Right kidney (tissue), 1 donor: ENCODE measurements at regions not wholly inside any gene's neighbourhood (a gene's known extent, or its start where the extent isn't known, plus 50 kb on each side); places are given as distances from the start of the nearest gene placed in this dataset.
"Not testable (repeated sequence)": the region's sequence is repeated elsewhere in the genome, so short reads cannot be mapped to it uniquely, and the experiment has no call there.

ENCODE experiments used
- DNase-seq: peaks from one replicate; pipeline ENCODE4 v3.0.0-alpha.2; 2016

DNA sequence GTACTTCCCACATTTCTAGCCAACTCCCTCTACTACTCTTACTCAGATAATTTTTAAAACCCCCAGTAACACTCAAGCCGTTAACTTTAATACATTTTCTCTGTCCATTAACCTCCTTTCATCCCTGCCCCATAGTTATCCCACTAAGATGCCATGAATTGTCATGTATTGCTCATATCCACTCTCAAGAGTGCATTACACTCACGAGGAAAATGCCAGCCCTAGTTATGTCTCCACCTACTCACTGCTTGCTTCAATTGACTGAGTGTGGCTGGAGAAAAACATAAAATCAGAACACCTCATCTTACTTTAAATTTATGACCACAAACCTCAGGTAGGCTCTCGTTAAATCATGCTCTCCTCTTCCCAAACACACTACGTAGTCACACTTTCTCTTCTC is 324.1 kb upstream of the NPSR1 start:
- DNase-seq: no peak

DNA sequence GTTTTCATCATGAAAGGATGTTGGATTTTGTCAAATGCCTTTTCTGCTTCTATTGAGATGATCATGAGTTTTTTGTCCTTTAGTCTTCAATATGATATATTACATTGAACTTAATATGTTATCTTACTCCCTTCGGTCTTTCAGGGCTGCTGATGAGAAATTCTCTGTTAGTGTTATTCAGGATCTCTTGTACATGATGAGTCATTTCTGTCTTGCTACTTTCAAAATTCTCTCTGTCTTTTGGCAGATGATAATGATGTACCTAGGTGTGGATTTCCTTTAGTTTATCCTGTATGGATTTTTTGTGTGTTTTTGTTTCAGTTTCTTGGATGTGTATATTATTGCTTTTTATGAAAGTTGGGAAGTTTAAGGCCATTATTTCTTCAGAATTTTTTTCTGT is 320.9 kb upstream of the NPSR1 start:
- DNase-seq: no peak

DNA sequence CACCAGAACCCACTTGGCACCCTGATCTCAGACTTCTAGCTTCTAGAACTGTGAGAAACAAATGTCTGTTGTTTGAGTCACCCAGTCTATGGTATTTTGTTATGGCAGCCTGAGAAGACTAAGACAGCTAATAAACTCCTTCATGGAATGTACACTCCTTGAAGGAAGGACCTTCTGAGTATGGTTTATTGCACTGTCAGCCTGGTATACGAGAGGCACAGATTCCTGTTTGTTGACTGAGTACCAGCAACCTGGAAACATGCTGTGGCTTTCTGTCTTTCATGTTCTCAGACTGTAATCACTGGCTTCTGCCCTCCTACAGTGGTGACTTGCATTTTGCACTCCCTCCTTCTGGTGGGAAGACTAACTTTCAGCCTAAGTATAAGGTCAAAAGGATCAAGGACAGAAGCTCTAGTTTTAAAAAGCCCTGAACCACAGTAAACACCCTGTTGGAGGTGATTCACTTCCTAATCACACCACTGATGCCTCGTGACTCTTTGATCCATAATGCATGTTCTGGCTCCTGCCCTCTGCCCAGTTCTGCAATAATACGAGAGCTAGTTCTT is 319.0 kb upstream of the NPSR1 start:
- no peak for DNase-seq

DNA sequence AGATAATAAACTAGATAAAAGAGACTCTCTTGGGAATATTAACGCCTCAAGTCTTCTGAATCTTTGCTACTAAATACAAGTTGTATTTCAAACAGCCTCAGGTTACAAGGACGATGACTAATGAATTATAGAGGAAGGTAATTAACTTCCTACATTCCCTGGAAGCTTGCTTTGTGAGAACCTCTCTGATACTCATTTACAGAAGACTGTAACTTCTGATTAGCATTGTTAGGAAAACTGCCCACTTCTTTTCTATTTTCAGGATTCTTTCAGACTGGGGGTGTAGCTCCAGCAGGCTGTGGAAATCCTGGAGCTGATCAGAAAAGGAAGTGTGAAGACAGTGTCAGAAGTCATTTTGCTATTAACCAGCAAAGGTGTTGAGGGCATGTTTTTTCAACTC is 316.7 kb upstream of the NPSR1 start:
- peak; percentile 16 for DNase-seq

DNA sequence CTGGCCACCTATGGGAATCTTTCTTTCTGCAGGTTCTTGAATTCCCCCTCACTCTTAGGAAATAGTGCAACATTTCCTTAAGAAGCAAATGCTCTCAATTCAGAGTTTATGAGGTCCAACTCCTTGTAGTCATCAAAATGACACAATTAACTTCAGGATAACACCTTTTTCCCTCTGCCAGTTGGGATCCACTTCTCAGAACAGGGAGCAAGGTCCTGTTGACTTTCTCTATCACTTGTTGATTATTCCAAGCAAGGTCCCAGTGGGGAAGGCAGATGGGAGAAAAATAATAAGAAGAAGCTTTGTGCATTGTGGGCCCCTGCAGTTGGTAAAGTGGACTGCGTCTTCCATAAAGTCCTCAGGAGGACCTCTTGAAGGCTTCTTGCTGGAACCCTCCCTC is 315.6 kb upstream of the NPSR1 start:
- DNase-seq: no peak

DNA sequence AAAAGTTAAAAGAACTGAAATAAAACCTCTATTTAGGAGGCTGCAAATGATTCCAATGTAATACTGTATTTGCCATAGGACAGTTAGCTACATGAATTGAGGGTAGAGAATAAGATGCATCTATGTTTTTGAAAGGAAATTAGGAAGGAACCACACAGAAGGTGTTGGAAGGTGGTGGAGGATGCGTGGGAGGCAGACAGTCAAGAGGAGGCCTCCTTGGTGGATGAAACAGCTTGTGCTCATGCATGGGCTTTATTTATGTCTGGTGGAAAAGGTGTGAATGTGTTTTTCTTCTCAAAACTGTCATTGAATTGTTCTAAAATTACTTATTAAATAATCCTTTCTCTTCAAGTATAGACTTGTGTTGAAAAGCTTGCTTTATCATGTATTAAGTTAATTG is 314.4 kb upstream of the NPSR1 start:
- no peak for DNase-seq

DNA sequence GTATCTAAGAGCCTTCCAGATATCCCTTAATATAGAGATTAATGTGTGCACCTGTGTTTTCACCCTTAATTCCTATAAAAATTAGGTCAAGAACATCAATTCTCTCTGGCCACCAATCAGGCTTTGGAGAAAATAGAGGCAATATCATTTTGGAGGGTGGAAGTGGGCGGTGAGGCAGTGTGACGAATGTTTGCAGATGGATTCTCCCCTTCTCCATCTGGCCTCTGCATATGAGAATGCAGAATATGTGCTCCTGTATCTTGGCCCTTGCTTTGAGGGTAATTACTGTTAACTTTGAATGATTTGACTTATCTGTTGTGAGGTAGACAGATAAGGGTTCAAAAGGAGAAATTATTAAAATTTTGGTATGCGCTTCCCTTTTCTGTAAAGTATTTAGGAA is 304.0 kb upstream of the NPSR1 start:
- no peak for DNase-seq

DNA sequence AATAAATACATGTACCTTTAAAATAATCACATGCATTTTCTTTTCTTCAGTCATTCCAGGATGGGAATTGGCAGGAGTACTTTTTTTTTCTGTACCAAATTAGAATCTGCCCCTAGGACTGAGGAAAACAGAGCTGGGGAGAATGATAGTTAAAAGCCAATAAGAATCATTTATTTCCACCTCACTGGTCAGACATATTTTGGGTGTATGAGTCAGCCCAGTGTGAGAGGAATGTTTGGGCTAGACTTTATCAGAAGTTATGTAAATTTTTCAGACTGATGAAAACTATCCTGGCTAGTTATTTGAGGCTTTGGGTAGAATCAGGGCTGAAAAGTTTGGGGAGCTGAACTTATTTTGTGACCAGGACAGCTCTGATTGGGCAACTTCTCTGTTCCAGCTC is 303.1 kb upstream of the NPSR1 start:
- no peak for DNase-seq

DNA sequence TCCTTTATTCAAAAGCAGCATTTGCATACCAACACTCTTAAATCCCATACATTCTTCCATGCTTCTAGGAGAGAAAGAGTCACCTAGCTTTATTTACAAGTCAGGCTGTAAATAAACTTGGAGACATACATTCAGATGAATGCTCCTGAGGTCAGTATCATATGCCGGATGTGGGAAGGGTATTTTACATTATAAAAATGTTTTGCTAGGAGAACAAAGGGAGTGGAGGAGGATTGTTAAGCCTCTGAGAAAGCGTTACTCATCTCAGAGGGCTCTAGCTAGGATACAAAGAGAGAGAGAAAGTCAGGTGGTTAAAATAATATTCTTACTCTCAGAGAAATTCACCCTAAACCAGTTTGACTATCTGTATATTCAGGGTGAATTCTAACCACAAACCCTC is 300.9 kb upstream of the NPSR1 start:
- no peak for DNase-seq

DNA sequence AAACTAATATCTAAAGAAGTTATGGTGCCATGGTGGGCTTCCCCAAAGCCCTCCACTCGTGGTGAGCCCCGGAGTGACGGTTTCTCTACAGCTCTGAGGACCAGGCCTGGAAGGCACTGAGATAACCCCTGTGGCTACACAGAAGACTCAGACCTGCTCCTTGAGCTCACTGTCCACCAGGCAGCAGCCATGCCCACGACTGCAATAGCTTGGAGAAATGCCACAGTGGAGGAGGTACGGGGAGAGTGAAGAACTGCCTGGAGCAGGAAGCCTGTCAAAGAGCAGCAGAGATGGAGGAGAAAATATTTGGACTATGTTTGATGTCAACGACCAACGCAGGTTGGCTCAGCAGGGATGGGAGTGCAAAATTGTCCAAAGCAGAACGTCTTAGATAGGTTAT is 300.1 kb upstream of the NPSR1 start:
- DNase-seq: no peak

DNA sequence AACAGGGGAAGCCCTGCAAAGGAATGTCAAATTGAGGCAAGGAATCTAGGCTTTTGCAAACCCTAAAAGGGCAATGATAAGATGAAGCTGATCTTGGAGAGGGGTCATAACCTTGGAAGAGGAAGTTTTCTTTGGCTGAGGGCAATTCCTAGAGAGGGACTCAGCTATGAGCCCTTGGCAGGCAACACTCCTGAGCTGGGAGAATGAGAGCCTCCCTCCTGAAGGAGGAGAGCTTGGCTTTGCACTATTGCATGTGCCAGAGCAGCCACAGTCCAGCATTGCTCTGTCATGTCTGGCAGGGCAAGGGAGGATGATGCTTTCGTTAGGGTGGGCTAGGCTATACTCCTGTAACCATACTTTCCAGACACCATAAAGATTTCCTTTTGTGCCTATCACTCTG is 299.4 kb upstream of the NPSR1 start:
- DNase-seq: not testable (repeated sequence)

DNA sequence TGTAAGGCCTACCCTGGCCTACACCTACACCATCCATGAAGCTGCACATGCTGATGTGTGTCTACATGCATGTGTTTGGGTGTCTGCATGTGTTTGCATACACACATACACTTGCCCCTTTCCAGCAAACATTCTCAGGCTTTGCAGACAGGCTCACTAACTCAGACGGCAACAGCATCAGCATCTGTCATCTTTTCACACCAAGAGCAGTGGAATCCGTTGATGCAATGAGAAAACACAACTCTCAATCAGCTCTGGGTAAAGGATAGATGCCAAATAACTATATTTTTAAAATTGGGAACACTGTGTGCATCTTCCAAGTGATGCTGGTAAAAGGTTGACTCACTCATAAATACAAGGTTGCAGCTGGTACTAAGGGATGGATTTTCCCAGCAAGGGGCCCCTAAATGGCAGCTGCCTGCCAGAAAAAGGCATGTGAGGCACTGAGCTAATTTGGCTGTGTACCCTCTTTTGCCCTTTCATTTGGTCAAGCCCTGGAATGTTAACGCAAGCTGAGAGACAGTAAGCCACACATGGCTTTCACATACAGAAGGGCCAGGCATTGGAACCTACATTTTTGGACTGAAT is 296.3 kb upstream of the NPSR1 start:
- DNase-seq: no peak

DNA sequence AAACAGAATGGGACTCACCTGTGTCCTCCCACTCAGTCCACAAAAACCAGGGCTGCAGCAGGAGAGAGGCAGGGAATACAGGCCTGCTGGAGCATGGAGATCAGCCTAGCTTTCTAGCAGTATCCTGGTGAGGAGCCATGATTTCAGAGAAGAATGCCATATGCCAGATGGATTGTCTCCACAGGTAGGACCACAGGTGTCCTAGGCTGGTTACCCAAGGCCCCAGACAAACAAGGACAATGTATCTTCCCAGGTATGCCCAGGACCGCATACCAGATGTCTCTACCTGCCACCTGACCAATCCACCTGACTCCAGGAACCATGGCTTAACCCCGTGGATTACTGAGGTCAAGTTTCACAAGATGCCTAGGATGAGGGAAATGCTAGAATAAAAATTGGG is 295.4 kb upstream of the NPSR1 start:
- DNase-seq: no peak

DNA sequence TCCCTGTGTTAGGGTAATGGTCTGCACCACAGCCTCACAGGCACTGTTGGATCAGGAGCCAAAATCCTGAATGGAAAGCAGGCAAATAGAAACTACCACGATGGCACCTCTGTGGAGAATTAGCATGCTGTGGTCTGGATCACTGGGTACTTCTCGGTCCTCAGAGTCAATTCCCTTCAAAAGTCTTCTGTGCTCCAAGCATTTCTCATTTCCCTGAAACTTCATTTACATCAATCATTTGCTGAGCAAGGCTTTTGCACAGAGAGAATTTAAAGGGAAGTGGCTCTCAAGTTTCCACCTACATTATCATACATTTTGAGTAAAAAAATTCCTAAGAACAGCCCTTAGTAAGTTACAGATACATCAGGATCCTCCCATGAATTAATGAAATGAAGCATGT is 293.9 kb upstream of the NPSR1 start:
- DNase-seq: no peak

DNA sequence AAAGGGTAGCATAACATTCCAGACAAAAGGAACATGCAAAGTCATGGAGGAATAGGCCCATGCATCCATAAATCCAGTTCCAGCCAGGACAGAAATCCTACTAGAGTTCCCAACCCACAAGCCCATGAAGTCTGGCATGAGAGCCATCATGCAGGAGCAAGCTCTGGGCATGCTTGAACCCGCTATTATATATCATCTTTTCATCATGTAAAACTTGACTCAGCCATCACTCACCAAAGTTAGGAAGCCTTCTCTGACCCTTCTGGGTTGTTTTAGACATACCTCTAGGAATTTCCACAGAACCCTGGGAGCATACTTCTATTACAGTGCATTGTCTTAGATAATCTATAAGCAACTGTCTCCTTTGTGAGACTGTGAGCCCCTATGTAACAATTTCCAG is 293.0 kb upstream of the NPSR1 start:
- no peak for DNase-seq

DNA sequence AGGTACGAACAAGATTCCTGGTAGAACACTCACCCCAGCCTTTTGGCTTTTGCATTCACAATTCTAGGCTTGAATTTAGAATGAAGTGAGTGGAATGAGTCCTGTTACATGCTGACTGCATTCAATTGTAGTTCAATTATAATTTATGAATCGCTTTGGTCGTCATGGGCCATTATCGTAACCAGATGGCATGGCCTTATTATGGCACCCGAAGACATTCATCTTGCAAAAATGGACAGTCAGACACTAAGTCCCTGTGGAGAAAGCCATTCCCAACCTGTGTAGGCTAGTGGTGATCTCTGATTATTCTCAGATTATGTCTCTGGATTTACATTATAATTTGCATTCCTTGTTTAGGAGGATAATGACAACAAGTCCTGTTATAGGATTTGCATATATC is 292.4 kb upstream of the NPSR1 start:
- DNase-seq: no peak

DNA sequence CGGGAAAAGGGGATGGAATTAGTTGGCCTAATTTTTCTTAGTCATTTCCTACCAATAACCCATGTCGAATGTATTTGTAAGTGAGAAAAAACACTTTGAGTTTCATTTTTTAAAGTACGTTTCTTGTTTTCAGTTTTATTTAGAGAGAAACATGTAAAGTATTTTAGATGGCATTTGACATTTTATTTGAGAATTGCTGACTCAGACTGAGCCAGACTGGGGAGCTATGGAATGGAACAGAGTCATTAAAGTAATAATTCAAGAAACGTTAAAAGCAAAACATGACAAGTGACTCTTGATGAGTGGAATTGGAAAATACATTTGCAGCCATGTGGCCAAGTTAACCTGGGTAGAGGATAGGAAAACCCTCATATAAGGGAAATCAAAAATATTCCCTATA is 286.1 kb upstream of the NPSR1 start:
- no peak for DNase-seq

DNA sequence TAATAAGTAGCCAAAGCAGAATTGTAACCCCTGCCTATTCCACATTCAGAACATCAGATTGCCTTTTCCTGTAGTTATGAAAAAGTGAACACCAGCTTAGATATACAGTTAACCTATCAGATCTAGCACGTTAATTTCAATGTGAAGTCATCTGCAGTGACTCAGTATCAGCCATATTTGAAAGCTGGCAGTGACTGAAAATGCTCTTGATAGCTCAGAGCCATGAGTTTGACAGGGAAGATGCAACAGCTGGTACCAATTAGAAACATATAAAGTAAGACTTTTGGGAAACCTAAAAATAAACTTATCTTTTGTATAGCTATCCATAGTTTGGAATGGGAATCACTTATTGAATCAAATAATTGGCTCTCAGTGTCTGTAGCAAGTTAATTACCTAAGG is 284.1 kb upstream of the NPSR1 start:
- no peak for DNase-seq

DNA sequence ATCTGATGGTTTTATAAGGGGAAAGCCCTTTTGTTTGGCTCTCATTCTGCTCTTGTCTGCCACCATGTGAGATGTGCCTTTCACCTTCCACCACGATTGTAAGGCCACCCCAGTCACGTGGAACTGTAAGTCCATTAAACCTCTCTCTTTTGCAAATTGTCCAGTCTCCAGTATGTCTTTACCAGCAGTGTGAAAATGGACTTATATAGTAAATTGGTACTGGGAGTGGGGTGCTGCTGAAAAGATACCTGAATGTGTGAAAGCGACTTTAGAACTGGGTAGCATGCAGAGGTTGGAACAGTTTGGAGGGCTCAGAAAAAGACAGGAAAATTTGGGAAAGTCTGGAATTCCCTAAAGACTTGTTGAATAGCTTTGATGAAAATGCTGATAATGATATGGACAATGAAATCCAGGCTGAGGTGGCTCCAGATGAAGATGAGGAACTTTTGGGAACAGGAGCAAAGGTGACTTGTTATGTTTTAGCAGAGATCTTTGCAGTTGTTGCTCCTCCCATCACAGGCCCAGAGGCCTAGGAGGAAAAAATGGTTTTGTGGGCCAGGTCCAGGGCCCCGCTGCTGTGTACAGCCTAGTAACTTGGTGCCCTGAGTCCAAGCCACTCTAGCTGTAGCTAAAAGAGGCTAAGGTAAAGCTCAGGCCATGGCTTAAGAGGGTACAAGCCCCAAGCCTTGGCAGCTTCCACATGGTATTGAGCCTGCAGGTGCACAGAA is 275.7 kb upstream of the NPSR1 start:
- no peak for DNase-seq

DNA sequence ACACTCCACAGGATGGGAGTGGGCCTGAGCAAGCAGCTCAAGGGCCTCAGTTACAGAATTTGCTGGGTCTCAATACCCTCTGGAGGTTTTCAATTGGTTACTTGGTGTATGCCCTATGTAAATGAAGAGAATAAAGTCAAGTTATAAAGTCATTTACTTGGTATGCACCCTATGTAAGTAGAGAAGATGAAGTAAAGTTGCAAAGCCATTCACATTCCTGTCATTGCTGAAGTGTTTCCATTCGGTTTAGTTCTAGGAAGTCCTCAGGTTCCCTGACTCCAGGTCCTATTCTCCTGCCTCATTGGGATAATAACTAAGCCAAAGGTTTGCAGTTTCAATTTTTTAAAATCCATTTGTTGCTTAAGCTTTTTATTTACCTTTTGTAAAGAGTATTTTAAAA is 272.6 kb upstream of the NPSR1 start:
- DNase-seq: no peak

DNA sequence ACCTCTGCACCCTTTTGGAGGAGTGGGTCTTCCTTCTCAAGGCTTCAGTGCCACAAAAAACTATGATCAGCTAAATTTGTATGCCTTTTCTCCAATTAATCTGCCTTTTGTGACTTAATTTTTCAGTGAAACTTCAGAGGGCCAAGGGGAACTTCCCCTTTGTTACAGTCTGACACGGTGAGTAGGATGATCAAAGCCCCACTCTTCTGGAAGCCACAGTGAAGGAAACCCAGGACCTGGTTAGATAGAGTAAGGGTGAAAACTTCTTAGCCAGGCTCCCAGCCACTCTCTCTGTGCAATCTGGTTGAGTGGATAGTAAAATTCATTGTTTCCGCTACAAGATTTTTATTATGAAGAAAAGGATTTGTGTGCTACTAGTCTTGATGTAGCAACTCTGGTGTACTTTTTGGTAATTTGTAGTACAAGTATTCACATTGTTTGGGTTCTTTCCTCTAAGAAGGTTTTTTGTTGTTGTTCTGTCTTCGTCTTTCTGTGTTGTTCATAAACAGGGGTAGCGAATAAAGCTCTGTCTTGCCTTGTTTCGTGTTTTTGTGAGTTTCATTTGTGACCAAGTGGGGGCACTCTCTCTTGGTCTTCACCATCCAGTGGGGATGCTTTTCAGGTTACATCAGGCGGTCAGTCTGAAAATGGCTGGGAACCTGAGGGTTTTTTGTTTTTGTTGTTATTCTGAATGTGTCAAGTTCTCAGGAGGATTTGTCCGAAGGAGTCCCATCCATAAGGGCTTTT is 268.5 kb upstream of the NPSR1 start:
- no peak for DNase-seq

DNA sequence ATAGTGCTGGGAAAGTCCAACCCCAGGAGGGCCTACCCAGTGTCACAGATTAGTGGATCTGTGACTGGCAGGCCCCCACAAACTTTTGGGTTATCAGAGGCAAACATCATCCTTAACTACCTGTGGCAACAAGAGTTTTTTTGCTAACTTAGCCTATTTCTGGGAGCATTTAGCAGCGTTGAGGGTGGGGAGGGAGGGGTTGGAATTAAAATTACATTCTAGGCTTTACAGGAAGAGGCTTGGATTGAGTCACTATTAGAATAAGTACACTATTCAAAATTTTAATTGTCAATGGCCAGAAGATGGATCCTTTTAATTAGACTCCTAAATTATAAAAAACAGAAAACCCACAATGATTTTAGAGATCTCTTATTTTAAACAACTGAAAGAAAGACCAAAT is 267.9 kb upstream of the NPSR1 start:
- no peak for DNase-seq

DNA sequence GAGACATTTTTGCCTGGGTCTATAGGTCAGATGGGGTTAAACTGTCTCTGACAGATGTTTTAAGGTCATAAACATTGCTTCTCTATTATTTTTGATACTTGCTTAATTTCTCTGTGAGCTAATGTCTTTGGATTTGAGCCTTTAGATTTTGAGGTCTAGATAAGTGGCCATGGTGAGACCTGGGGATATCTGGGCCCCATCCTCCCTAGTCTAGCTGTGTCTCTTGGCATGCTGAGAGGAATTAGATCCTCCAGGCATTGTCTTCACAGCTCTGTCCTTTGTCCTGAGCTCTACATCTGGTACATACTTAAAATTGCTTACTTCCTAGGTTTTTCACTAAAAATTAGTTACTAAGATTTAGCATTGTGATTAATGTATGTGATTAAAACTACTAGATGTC is 265.0 kb upstream of the NPSR1 start:
- no peak for DNase-seq
